ENCODE measurements at regions not wholly inside any gene's neighbourhood (a gene's known extent, or its start where the extent isn't known, plus 50 kb on each side); places are given as distances from the start of the nearest gene placed in this dataset.
A peak's percentile ranks its signal among the peaks of the same experiment; 100 is the strongest.

- DNase-seq: peak; percentile 40 to 62
Measured at GRCh38 chr12:76216585-76217472, 131.4 kb downstream of the BBS10 start.

- DNase-seq: no peak
Measured at GRCh38 chr12:76208129-76208528, 123.6 kb upstream of the NAP1L1 start.

- no peak for DNase-seq
Measured at GRCh38 chr12:76206677-76207072, 122.2 kb upstream of the NAP1L1 start.

GRCh38 chr12:76206039-76206676 is 121.7 kb upstream of the NAP1L1 start:
- no peak for DNase-seq

GRCh38 chr12:76202621-76203020 is 118.1 kb upstream of the NAP1L1 start:
- no peak for DNase-seq

- DNase-seq: no peak
Measured at GRCh38 chr12:76201758-76202157, 117.3 kb upstream of the NAP1L1 start.

GRCh38 chr12:76201316-76201715 is 116.8 kb upstream of the NAP1L1 start:
- no peak for DNase-seq

- DNase-seq: peak in 1 of 2 donors; percentile 23
Measured at GRCh38 chr12:76199808-76200207, 115.3 kb upstream of the NAP1L1 start.

GRCh38 chr12:76198839-76199238 is 114.4 kb upstream of the NAP1L1 start:
- DNase-seq: no peak

GRCh38 chr12:76197283-76197682 is 112.8 kb upstream of the NAP1L1 start:
- no peak for DNase-seq

GRCh38 chr12:76195920-76196319 is 111.4 kb upstream of the NAP1L1 start:
- no peak for DNase-seq

GRCh38 chr12:76194724-76195123 is 110.2 kb upstream of the NAP1L1 start:
- DNase-seq: no peak

- no peak for DNase-seq
Measured at GRCh38 chr12:76193961-76194360, 109.5 kb upstream of the NAP1L1 start.

- DNase-seq: no peak
Measured at GRCh38 chr12:76192416-76192815, 107.9 kb upstream of the NAP1L1 start.

GRCh38 chr12:76190299-76190698 is 105.8 kb upstream of the NAP1L1 start:
- DNase-seq: no peak

- DNase-seq: no peak
Measured at GRCh38 chr12:76189851-76190250, 105.4 kb upstream of the NAP1L1 start.

- no peak for DNase-seq
Measured at GRCh38 chr12:76187177-76187576, 102.7 kb upstream of the NAP1L1 start.

GRCh38 chr12:76186131-76186906 is 101.8 kb upstream of the NAP1L1 start:
- DNase-seq: peak; percentile 42 to 53

GRCh38 chr12:76183459-76184186 is 99.1 kb upstream of the NAP1L1 start:
- peak; percentile 94 to 98 for DNase-seq

- DNase-seq: no peak
Measured at GRCh38 chr12:76180401-76181277, 96.2 kb upstream of the NAP1L1 start.

- DNase-seq: no peak
Measured at GRCh38 chr12:76178452-76178851, 94.0 kb upstream of the NAP1L1 start.

GRCh38 chr12:76177821-76178220 is 93.3 kb upstream of the NAP1L1 start:
- peak in 1 of 2 donors; percentile 24 for DNase-seq

Data from inflammatory macrophage treated with lipopolysaccharide for 1 hour (primary cell).